22Rv1 (cell line): ENCODE measurements at regions not wholly inside any gene's neighbourhood (a gene's known extent, or its start where the extent isn't known, plus 50 kb on each side); places are given as distances from the start of the nearest gene placed in this dataset.

ENCODE experiments used
- H3K27ac ChIP-seq: fragments of 450-650 bp; 2 replicates; pipeline ENCODE4 v1.5.1; 2017
- CTCF ChIP-seq: fragments of 450-650 bp; IDR thresholded peaks from 2 replicates; pipeline ENCODE4 v1.5.1; 2017; ENCODE audit warnings: mild to moderate bottlenecking
- ZFX ChIP-seq: fragments of 450-650 bp; IDR thresholded peaks from 2 replicates; pipeline ENCODE4 v1.6.1; 2017; ENCODE audit warnings: antibody characterized with exemption, borderline replicate concordance

GRCh38 chr3:124657138-124657537 is 73.1 kb upstream of the UMPS start:
- H3K27ac ChIP-seq = no peak overlapping the region
- no peak for TF ChIP-seq CTCF
- no peak for TF ChIP-seq ZFX

GRCh38 chr3:124658270-124658669 is 72.0 kb upstream of the UMPS start:
- H3K27ac ChIP-seq = no peak overlapping the region
- TF ChIP-seq ZFX (no peak), CTCF (no peak)

- TF ChIP-seq CTCF = no peak
- TF ChIP-seq ZFX = no peak
- H3K27ac ChIP-seq = no peak overlapping the region
Measured at GRCh38 chr3:124659175-124659574, 71.1 kb upstream of the UMPS start.

GRCh38 chr3:124660599-124660998 is 69.7 kb upstream of the UMPS start:
- no peak overlapping the region for H3K27ac ChIP-seq
- TF ChIP-seq CTCF (no peak), ZFX (no peak)

GRCh38 chr3:124663690-124664089 is 66.6 kb upstream of the UMPS start:
- TF ChIP-seq CTCF (no peak), ZFX (no peak)
- no peak overlapping the region for H3K27ac ChIP-seq

- TF ChIP-seq ZFX (no peak), CTCF (no peak)
- H3K27ac ChIP-seq = no peak overlapping the region
Measured at GRCh38 chr3:124664804-124665203, 65.4 kb upstream of the UMPS start.

- H3K27ac ChIP-seq = no peak overlapping the region
- TF ChIP-seq CTCF = no peak
- TF ChIP-seq ZFX = no peak
Measured at GRCh38 chr3:124666067-124666466, 64.2 kb upstream of the UMPS start.
